ENCODE measurements at regions not wholly inside any gene's neighbourhood (a gene's known extent, or its start where the extent isn't known, plus 50 kb on each side); places are given as distances from the start of the nearest gene placed in this dataset.
"Not testable (repeated sequence)": the region's sequence is repeated elsewhere in the genome, so short reads cannot be mapped to it uniquely, and the experiment has no call there.

- DNase-seq (ENCODE audit: low read depth), result no peak
- no peak overlapping the region for H3K4me3 ChIP-seq (ENCODE audit: low read depth, low read length)
- in situ Hi-C loops (cut with HindIII; ENCODE audit: low sequenced_read_pairs), result no loop called here
- TF ChIP-seq CTCF (IDR thresholded peaks at IDR 0.05; ENCODE audit: low read depth, low read length, missing control alignments), result no peak
Measured at GRCh38 chr2:175282886-175283285, 101.4 kb upstream of the ATP5MC3 start.

GRCh38 chr2:175282300-175282699 lies 100.8 kb upstream of the ATP5MC3 start:
- no peak overlapping the region for H3K4me3 ChIP-seq (ENCODE audit: low read depth, low read length)
- peak; percentile 44 for TF ChIP-seq CTCF (IDR thresholded peaks at IDR 0.05; ENCODE audit: low read depth, low read length, missing control alignments)
- DNase-seq (ENCODE audit: low read depth), result peak; percentile 11
- in situ Hi-C loops (cut with HindIII; ENCODE audit: low sequenced_read_pairs), result no loop called here

GRCh38 chr2:175277772-175278171 lies 96.3 kb upstream of the ATP5MC3 start:
- in situ Hi-C loops (cut with HindIII; ENCODE audit: low sequenced_read_pairs), result no loop called here
- no peak for TF ChIP-seq CTCF (IDR thresholded peaks at IDR 0.05; ENCODE audit: low read depth, low read length, missing control alignments)
- DNase-seq (ENCODE audit: low read depth), result no peak
- no peak overlapping the region for H3K4me3 ChIP-seq (ENCODE audit: low read depth, low read length)

- no peak overlapping the region for H3K4me3 ChIP-seq (ENCODE audit: low read depth, low read length)
- TF ChIP-seq CTCF (IDR thresholded peaks at IDR 0.05; ENCODE audit: low read depth, low read length, missing control alignments), result no peak
- in situ Hi-C loops (cut with HindIII; ENCODE audit: low sequenced_read_pairs), result no loop called here
- no peak for DNase-seq (ENCODE audit: low read depth)
Measured at GRCh38 chr2:175275539-175275938, 94.0 kb upstream of the ATP5MC3 start.

- no peak for DNase-seq (ENCODE audit: low read depth)
- no peak for TF ChIP-seq CTCF (IDR thresholded peaks at IDR 0.05; ENCODE audit: low read depth, low read length, missing control alignments)
- in situ Hi-C loops (cut with HindIII; ENCODE audit: low sequenced_read_pairs), result no loop called here
Measured at GRCh38 chr2:175259164-175259563, 77.7 kb upstream of the ATP5MC3 start.

GRCh38 chr2:175256806-175257585 lies 75.5 kb upstream of the ATP5MC3 start:
- in situ Hi-C loops (cut with HindIII; ENCODE audit: low sequenced_read_pairs), result no loop called here
- no peak for DNase-seq (ENCODE audit: low read depth)
- TF ChIP-seq CTCF (IDR thresholded peaks at IDR 0.05; ENCODE audit: low read depth, low read length, missing control alignments), result no peak
- no peak overlapping the region for H3K4me3 ChIP-seq (ENCODE audit: low read depth, low read length)

More at GRCh38 chr2:175259164-175259563, 77.7 kb upstream of the ATP5MC3 start:
- H3K4me3 ChIP-seq (ENCODE audit: low read depth, low read length), result no peak overlapping the region

- in situ Hi-C loops (cut with HindIII; ENCODE audit: low sequenced_read_pairs); H3K4me3 ChIP-seq (ENCODE audit: low read depth, low read length); DNase-seq (ENCODE audit: low read depth): not testable (repeated sequence)
Measured at GRCh38 chr2:175256391-175256790, 74.9 kb upstream of the ATP5MC3 start.
